ENCODE measurements at regions not wholly inside any gene's neighbourhood (a gene's known extent, or its start where the extent isn't known, plus 50 kb on each side); places are given as distances from the start of the nearest gene placed in this dataset.
"Not testable (repeated sequence)": the region's sequence is repeated elsewhere in the genome, so short reads cannot be mapped to it uniquely, and the experiment has no call there.

DNA sequence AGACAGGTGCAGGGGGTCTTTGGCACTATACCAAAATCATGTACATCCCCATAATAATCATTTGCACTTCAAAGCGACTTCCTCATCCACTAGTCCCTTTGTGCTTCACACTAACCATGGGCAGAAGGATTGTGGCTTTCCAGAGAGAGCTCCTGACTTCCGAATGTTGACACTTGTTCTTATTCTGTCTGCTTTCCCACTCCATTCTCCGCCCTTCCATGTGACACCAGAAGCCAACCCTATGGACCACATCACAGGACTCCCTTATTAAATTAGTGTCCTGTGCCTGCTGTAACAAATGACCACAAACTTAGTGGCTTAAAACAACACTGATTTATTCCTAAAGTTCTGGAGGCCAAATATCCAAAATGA is 91.6 kb downstream of the CMC2 start:
- CTCF ChIA-PET = no interaction called here
- Mint-ChIP-seq H3K36me3 (no peaks in the 10 kb centered on the region), H3K9me3 (ENCODE audit: low read depth) (no peaks in the 10 kb centered on the region), H3K27me3 (peaks cover 9% of the 10 kb centered on the region), H3K4me1 (no peaks in the 10 kb centered on the region), H3K27ac (no peak overlapping the region), H3K4me3 (no peak overlapping the region)
- DNase-seq (no peak), ATAC-seq (no peak)

DNA sequence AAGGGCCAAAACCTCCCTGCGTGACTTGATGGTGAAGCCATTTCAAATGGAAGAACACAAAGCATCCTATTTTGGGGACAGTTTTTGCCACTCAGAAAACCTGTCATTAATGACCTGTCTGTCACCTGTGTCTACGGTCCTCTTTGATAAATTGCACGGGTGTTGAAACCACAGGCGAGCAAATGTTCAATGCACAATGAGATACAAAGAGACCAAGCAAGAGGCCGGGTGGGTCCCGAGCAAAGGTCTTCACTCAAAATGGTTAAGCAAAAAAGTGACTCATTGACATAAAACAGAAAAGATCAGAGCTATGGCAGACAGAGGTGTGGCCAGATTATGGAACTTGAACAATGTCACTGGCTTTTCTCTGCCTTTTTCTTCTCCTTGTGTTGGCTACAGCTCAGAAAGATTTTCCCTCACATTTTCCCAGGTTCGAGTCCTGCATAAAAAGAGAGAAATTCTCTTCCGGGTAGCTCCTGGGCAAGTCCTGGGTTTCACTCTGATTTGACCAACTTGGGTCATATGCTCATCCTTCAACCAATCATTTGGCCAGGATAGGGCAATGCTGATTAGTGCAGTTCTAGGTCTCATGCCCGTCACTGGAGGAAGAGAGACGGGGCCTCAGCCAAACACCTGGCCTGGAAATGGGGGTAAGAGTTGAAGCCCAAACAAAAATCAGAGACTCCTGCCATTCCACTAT is 92.2 kb downstream of the CMC2 start:
- Mint-ChIP-seq H3K27me3 (peaks cover 9% of the 10 kb centered on the region), H3K4me1 (no peaks in the 10 kb centered on the region), H3K27ac (no peak overlapping the region), H3K4me3 (no peak overlapping the region), H3K36me3 (no peaks in the 10 kb centered on the region), H3K9me3 (ENCODE audit: low read depth) (no peaks in the 10 kb centered on the region)
- CTCF ChIA-PET = no interaction called here
- ATAC-seq (no peak), DNase-seq (no peak)

DNA sequence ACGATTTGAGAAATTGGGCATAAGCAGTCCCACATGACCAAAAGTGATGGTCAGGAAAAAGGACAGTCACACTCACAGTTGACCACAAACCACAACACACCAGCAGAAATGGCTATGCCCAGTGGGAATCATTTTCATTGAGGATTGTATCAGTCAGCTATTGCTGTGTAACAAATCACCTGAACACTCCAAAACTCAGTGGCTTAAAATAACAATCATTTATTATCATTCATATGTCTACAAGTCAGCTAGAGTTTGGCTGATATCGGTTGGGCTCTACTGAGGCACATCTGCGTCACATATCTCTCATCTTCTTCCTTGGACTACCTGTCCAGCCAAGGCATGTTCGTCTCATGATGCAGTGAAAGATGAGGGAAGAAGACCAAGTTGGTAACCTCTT is 93.3 kb downstream of the CMC2 start:
- ATAC-seq = no peak
- H3K4me1 Mint-ChIP-seq = no peaks in the 10 kb centered on the region
- CTCF ChIA-PET = no interaction called here
- no peak for DNase-seq
- no peaks in the 10 kb centered on the region for H3K9me3 Mint-ChIP-seq (ENCODE audit: low read depth)
- H3K27me3 Mint-ChIP-seq = peaks cover 5% of the 10 kb centered on the region
- H3K4me3 Mint-ChIP-seq = no peak overlapping the region
- no peaks in the 10 kb centered on the region for H3K36me3 Mint-ChIP-seq
- no peak overlapping the region for H3K27ac Mint-ChIP-seq

DNA sequence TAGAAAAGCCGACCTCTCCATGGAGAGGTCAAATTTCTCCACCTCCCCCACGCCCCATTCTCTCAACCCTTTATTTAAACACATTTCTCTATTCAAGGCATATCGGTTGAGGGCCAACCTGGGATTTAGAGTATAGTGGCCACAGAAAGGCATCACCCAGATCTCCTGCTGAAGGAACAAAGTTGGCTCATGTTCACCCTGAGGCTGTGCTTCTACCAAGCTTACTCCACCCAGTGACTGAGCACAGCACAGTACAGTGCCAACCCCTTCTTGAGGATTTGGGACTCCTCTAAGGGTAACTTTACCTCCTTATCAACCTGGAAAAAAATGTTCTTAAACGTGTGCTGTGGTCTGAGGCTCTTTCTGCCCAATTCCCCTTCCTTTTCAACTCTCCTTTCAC is 94.0 kb downstream of the CMC2 start:
- Mint-ChIP-seq H3K36me3 (no peaks in the 10 kb centered on the region), H3K27me3 (peaks cover 3% of the 10 kb centered on the region), H3K4me1 (no peaks in the 10 kb centered on the region), H3K9me3 (ENCODE audit: low read depth) (no peaks in the 10 kb centered on the region), H3K4me3 (no peak overlapping the region), H3K27ac (no peak overlapping the region)
- no peak for DNase-seq
- ATAC-seq = no peak
- CTCF ChIA-PET = no interaction called here

DNA sequence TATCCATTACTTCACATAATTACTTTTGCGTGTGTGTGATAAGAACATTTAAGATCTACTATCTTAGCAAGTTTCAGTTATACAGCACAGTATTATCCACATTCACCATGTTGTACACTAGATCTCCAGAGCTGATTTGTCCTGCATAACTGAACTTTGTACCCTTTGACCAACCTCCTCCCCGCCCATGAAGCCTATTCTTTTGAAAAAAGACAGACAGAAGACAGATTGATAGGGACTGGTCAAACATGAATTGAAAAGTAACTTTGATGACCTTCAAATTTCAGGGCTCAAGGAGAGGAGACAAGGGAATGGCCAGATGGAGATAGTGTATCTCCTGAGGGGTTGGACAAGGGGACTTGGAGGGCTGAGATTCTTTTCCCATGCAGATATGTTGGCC is 96.3 kb downstream of the CMC2 start:
- H3K4me1 Mint-ChIP-seq = no peaks in the 10 kb centered on the region
- CTCF ChIA-PET = no interaction called here
- ATAC-seq = no peak
- H3K4me3 Mint-ChIP-seq = no peak overlapping the region
- no peaks in the 10 kb centered on the region for H3K36me3 Mint-ChIP-seq
- peaks cover 3% of the 10 kb centered on the region for H3K27me3 Mint-ChIP-seq
- DNase-seq = no peak
- H3K9me3 Mint-ChIP-seq (ENCODE audit: low read depth) = no peaks in the 10 kb centered on the region
- no peak overlapping the region for H3K27ac Mint-ChIP-seq

DNA sequence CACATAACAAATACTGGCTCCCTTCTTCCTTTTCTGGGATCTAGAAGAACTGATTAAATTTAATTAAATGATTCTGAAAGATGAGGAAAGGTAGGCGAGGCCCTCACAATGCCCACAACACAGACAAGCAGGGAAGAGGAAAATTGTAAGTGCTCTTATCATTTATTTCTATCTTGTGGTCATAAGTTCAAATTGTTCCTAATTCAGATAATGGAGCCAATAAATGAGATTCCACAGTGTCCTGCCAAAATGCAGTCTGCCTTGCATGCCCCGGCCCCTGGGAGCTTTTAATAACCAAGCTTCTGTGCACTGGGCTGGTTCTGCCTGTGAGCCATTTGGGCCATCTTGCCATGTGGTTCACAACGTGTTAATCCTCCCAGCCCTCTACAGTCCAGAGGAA is 97.0 kb downstream of the CMC2 start:
- DNase-seq (no peak), ATAC-seq (no peak)
- no peaks in the 10 kb centered on the region for H3K9me3 Mint-ChIP-seq (ENCODE audit: low read depth)
- CTCF ChIA-PET = no interaction called here
- no peaks in the 10 kb centered on the region for H3K27me3 Mint-ChIP-seq
- H3K27ac Mint-ChIP-seq = no peak overlapping the region
- no peak overlapping the region for H3K4me3 Mint-ChIP-seq
- H3K36me3 Mint-ChIP-seq = no peaks in the 10 kb centered on the region
- no peaks in the 10 kb centered on the region for H3K4me1 Mint-ChIP-seq

DNA sequence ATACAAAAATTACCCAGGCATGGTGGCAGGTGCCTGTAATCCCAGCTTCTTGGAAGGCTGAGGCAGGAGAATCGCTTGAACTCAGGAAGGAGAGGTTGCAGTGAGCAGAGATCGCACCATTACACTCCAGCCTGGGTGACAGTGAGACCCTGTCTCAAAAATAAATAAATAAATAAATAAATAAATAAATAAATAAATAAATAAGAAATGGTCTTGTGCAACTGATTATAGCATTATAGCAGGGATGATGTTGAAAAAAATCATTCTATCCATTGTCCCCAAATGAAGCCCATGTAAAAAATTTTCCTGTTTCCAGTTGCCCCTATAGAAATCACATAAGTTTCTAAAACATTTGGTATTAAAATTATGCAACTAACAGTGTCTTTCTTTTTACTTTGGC is 100.5 kb downstream of the CMC2 start:
- H3K9me3 Mint-ChIP-seq (ENCODE audit: low read depth); H3K36me3 Mint-ChIP-seq; H3K27me3 Mint-ChIP-seq; DNase-seq; CTCF ChIA-PET; H3K4me1 Mint-ChIP-seq; H3K27ac Mint-ChIP-seq; H3K4me3 Mint-ChIP-seq; ATAC-seq: not testable (repeated sequence)

DNA sequence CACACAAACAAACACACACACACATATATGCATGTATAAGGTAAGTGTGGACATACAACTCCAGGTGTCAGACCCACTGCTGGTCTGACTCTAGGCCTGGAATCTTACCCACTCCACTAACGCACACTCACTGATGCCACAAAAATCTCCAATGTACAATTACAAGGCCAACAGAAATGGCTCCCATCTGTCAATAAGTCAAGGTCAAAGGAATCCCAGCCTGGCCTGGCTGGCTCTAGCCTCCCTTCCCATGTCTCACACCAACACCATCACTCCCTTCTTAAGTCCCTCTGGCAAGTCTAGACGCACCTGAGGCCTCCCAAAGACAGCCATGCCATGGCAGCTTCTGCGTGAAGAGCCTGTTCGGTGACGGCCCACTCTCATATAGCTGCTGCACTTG is 99.2 kb upstream of the CDYL2 start:
- no peak overlapping the region for H3K27ac Mint-ChIP-seq
- H3K36me3 Mint-ChIP-seq = no peaks in the 10 kb centered on the region
- CTCF ChIA-PET = no interaction called here
- DNase-seq = no peak
- H3K9me3 Mint-ChIP-seq (ENCODE audit: low read depth) = no peaks in the 10 kb centered on the region
- H3K27me3 Mint-ChIP-seq = no peaks in the 10 kb centered on the region
- H3K4me3 Mint-ChIP-seq = no peak overlapping the region
- H3K4me1 Mint-ChIP-seq = no peaks in the 10 kb centered on the region
- no peak for ATAC-seq

DNA sequence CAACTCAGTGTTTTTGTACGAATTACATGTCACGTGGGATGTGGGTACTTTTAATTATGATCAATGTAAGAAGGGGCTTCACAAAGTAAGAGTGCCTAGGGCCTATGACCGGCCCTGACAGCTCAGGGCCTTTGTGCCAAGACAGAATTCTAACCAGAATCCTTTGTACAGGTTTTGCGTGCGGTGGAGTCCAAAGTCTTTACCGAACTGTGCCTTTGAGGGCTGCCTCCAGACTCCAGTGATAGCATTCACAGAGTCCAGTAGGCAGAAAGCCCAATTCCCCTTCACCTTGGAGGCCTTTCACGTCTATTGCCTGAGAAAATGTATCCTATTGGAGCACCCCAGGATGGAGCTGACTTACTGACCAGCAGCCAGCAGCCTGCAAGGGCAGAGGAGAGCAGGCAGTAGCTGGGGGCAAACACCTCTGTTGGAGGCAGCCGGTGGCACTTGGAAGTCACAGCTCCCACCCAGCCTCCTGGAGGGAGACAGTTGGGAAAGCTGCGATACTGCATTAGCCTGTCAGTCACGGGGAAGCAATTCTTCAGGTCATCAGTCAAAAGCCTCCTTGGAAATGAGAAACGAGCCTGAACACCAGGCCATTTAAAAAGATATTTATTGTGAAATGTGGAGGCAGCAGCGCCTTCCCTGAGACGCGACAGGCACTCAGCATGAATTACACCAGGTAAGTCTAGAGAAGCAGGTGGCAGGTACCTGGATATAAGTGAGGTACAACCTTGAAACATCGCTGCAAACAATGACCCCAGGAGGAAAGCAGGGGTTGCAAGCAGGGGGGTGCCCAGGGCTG is 98.1 kb upstream of the CDYL2 start:
- no peak overlapping the region for H3K27ac Mint-ChIP-seq
- H3K27me3 Mint-ChIP-seq = no peaks in the 10 kb centered on the region
- DNase-seq = no peak
- CTCF ChIA-PET = no interaction called here
- no peak overlapping the region for H3K4me3 Mint-ChIP-seq
- H3K36me3 Mint-ChIP-seq = no peaks in the 10 kb centered on the region
- ATAC-seq = no peak
- H3K9me3 Mint-ChIP-seq (ENCODE audit: low read depth) = no peaks in the 10 kb centered on the region
- no peaks in the 10 kb centered on the region for H3K4me1 Mint-ChIP-seq

DNA sequence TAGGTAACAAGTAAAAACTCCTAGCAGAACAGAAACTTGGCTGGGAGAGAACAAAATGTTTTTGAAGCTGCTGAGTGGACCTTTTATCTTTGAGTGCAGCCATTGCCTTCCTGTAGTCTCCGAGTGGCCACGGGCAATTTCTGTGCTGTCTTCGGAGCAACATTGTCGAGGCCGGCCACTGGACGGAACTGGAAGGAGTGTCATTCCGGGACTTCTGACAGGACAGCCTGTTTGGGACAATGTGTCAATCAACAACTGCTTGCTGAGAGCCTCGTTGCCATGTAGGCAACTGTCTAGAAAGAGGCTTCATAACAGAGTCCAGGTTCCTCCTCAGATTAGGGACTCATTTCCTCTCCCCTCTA is 96.2 kb upstream of the CDYL2 start:
- ATAC-seq (no peak), DNase-seq (no peak)
- Mint-ChIP-seq H3K27me3 (no peaks in the 10 kb centered on the region), H3K4me3 (no peak overlapping the region), H3K9me3 (ENCODE audit: low read depth) (no peaks in the 10 kb centered on the region), H3K27ac (no peak overlapping the region), H3K4me1 (no peaks in the 10 kb centered on the region), H3K36me3 (no peaks in the 10 kb centered on the region)
- CTCF ChIA-PET = no interaction called here

DNA sequence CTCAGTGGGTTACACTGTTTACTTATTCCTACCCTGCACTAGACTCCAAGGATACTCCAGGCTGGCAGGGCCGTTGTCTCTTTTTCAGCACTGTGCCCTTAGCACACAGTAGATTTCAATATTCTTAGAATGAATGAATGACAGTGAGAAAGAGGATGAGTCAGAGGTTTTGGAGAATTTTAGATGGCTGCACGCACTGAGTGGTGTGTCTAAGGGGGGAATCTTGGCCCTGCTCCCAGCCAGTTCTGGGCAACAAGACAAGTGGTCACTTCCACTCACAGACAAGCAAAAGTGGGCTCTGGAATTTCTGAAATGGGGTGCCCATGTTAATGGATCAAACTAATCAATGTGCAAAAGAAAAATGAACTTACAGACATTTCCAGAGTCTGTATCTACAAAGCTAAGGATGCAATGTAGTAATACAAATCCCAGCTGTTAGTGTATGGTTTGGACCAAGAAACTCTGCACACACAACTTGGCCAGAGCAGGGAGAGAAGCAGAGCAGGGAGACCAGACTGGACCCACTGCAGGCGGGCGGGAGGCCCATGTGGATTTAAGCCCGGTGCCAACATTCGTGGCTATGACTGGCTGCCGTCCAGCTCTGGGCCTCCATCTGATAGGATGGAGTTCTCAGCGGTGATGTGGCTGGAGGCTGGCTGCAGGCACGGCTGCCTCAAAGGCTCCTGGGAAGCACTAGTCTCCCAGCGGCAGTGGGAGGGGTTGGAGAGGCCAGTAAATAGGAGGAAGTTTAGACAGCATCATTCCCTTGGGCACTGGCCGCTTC is 95.6 kb upstream of the CDYL2 start:
- Mint-ChIP-seq H3K36me3 (no peaks in the 10 kb centered on the region), H3K27me3 (no peaks in the 10 kb centered on the region), H3K27ac (no peak overlapping the region), H3K4me1 (no peaks in the 10 kb centered on the region), H3K9me3 (ENCODE audit: low read depth) (no peaks in the 10 kb centered on the region), H3K4me3 (no peak overlapping the region)
- DNase-seq = no peak
- CTCF ChIA-PET = no interaction called here
- no peak for ATAC-seq

DNA sequence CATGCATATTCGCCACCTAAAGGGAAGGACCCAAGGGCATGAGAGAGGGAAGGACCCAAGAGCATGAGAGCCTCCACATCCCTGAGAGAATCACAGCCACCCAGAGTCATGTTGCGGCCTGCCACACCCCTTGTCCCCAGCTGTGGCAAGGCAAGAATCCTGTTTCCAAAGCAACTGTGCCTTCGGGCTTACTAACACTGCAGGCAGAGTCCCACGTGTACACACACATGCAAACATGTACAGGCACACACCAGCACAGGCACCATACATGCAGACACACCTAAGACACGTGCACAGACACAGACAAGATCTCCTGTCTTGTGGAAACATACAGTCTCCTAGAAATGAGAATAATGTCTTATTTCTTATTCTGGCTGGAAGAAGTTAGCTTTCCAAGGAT is 92.4 kb upstream of the CDYL2 start:
- Mint-ChIP-seq H3K4me1 (no peaks in the 10 kb centered on the region), H3K27me3 (peaks cover 5% of the 10 kb centered on the region), H3K4me3 (no peak overlapping the region), H3K27ac (no peak overlapping the region), H3K9me3 (ENCODE audit: low read depth) (no peaks in the 10 kb centered on the region), H3K36me3 (no peaks in the 10 kb centered on the region)
- no peak for DNase-seq
- ATAC-seq = no peak
- CTCF ChIA-PET = no interaction called here

DNA sequence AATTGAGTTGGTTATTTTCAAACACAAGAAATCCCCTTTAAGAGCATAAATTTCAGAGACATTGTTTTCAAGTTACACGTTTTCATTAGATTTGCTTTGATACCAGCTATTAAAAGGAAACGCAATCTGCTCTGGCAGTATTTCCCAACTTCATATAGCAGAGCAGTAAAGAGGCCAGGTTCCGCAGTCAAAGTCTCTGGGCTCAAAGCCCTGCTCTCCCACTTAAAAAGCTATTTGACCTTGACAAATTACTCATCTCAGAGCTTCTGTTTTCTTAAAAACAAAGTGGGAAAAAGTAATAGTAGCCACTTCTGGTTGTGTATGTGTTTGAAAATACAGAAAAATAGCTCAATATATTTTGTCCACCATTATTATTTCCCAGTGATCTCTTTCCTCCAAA is 89.7 kb upstream of the CDYL2 start:
- ATAC-seq (no peak), DNase-seq (no peak)
- H3K4me1 Mint-ChIP-seq = no peaks in the 10 kb centered on the region
- CTCF ChIA-PET = no interaction called here
- no peaks in the 10 kb centered on the region for H3K9me3 Mint-ChIP-seq (ENCODE audit: low read depth)
- H3K36me3 Mint-ChIP-seq = no peaks in the 10 kb centered on the region
- H3K27me3 Mint-ChIP-seq = peaks cover 19% of the 10 kb centered on the region
- H3K27ac Mint-ChIP-seq = no peak overlapping the region
- H3K4me3 Mint-ChIP-seq = no peak overlapping the region

DNA sequence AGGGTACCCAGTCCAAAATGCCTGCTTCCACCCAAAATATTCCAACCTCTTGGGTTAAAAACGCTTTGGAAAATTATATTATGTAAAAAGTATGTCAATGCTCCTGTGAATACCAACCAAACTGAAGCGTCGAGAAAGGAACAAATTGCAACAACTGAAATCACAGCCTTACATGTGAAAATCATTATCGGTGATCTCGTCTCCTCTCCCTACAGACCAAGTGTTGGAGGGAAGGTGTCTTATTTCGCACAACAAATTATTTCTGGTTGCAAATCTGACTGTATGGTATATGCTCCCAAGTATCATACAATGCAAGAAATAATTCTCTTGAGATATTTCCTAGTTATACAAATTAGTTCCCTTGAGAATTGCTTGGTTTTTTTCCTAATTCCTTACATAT is 89.3 kb upstream of the CDYL2 start:
- CTCF ChIA-PET = no interaction called here
- Mint-ChIP-seq H3K36me3 (no peaks in the 10 kb centered on the region), H3K4me1 (no peaks in the 10 kb centered on the region), H3K27ac (no peak overlapping the region), H3K9me3 (ENCODE audit: low read depth) (no peaks in the 10 kb centered on the region), H3K27me3 (peaks cover 19% of the 10 kb centered on the region), H3K4me3 (no peak overlapping the region)
- ATAC-seq (no peak), DNase-seq (no peak)

Measured in activated CD8-positive, alpha-beta memory T cell treated with anti-CD3 and anti-CD28 coated beads, Interleukin-2, amount 10 ng/mL, durations not matched to agents 7 days and 5 days (primary cell).